SU-DHL-6 (cell line): ENCODE measurements at regions not wholly inside any gene's neighbourhood (a gene's known extent, or its start where the extent isn't known, plus 50 kb on each side); places are given as distances from the start of the nearest gene placed in this dataset.

Experiments used
- H2AFZ ChIP-seq: fragments of 200-600 bp; sonication (generic); 2 replicates; pipeline ENCODE4 v1.6.1; 2014; ENCODE audit warnings: low read depth, mild to moderate bottlenecking, moderate library complexity, mixed read lengths, antibody characterized with exemption, low read length; ENCODE audit not compliant: severe bottlenecking
- H3F3A ChIP-seq: fragments of 200-600 bp; shearing (Covaris generic); 2 replicates; pipeline ENCODE4 v1.6.0; 2016; ENCODE audit warnings: antibody characterized with exemption, mild to moderate bottlenecking; ENCODE audit not compliant: insufficient read depth
- H3K27ac ChIP-seq: fragments of 200-600 bp; sonication (generic); 2 replicates; pipeline ENCODE4 v1.5.1; 2016; ENCODE audit warnings: low read depth, mild to moderate bottlenecking, low read length, moderate library complexity, mixed read lengths
- H3K27me3 ChIP-seq: fragments of 200-600 bp; sonication (generic), shearing (Covaris generic); 2 replicates; pipeline ENCODE4 v1.6.0; 2014; ENCODE audit warnings: mild to moderate bottlenecking, low read length
- H3K36me3 ChIP-seq: fragments of 200-600 bp; sonication (generic); 2 replicates; pipeline ENCODE4 v1.6.1; 2014; ENCODE audit warnings: mild to moderate bottlenecking, low read length, mixed read lengths
- H3K4me2 ChIP-seq: fragments of 300-600, 200-600 bp; shearing (Covaris generic), sonication (generic); 2 replicates; pipeline ENCODE4 v1.6.0; 2014; ENCODE audit warnings: low read length, low read depth, mild to moderate bottlenecking; ENCODE audit not compliant: poor library complexity, severe bottlenecking
- H3K4me3 ChIP-seq: fragments of 200-600 bp; sonication (generic); 2 replicates; pipeline ENCODE4 v1.5.1; 2014; ENCODE audit warnings: antibody characterized with exemption, low read length, mild to moderate bottlenecking, mixed read lengths; ENCODE audit not compliant: insufficient read depth, poor library complexity, severe bottlenecking
- H3K79me2 ChIP-seq: fragments of 200-600 bp; sonication (generic); 2 replicates; pipeline ENCODE4 v1.6.1; 2014; ENCODE audit warnings: mild to moderate bottlenecking, low read length, moderate library complexity; ENCODE audit not compliant: insufficient read depth
- H3K9ac ChIP-seq: fragments of 200-600 bp; sonication (generic); 2 replicates; pipeline ENCODE4 v1.7.0; 2014; ENCODE audit warnings: mild to moderate bottlenecking, low read length
- H3K9me2 ChIP-seq: fragments of 200-600 bp; sonication (generic); replicated peaks from 2 replicates; pipeline ENCODE4 v1.6.1; 2014; ENCODE audit warnings: low read length; ENCODE audit not compliant: insufficient read depth
- H3K9me3 ChIP-seq: fragments of 200-600 bp; sonication (generic); 2 replicates; pipeline ENCODE4 v1.6.1; 2014; ENCODE audit warnings: low read length, mixed read lengths; ENCODE audit not compliant: insufficient read depth
- H4K20me1 ChIP-seq: fragments of 200-600 bp; sonication (generic); 2 replicates; pipeline ENCODE4 v1.6.1; 2014; ENCODE audit warnings: low read depth, mild to moderate bottlenecking, antibody characterized with exemption, low read length, moderate library complexity, mixed read lengths
- CTCF ChIP-seq: fragments of 200-600 bp; sonication (generic); IDR thresholded peaks from one replicate; pipeline ENCODE4 v1.5.1; 2017; ENCODE audit warnings: antibody characterized with exemption, mild to moderate bottlenecking, low read length, moderate library complexity; ENCODE audit not compliant: insufficient read depth, poor library complexity, severe bottlenecking
- EZH2phosphoT487 ChIP-seq: fragments of 200-600 bp; sonication (generic), shearing (Covaris generic); conservative IDR thresholded peaks from 2 replicates; pipeline ENCODE4 v1.6.1; 2018; ENCODE audit warnings: mild to moderate bottlenecking, antibody characterized with exemption, low read length, moderate library complexity, mixed read lengths

GRCh38 chr18:28504066-28504465, 327.1 kb upstream of the CDH2 start:
- Histone ChIP-seq H3K9ac (no peak overlapping the region), H3K4me3 (no peak overlapping the region), H3F3A (no peaks in the 10 kb centered on the region), H3K4me2 (no peak overlapping the region), H3K27me3 (no peaks in the 10 kb centered on the region), H3K27ac (no peak overlapping the region), H3K9me3 (no peaks in the 10 kb centered on the region), H2AFZ (no peak overlapping the region), H3K9me2 (no peaks in the 10 kb centered on the region), H4K20me1 (no peaks in the 10 kb centered on the region), H3K36me3 (no peaks in the 10 kb centered on the region), H3K79me2 (no peaks in the 10 kb centered on the region)
- TF ChIP-seq CTCF (no peak), EZH2phosphoT487 (no peak)

GRCh38 chr18:28494151-28494550, 317.2 kb upstream of the CDH2 start:
- H3K27ac ChIP-seq = no peak overlapping the region
- H3K4me3 ChIP-seq = no peak overlapping the region
- H3K79me2 ChIP-seq = no peaks in the 10 kb centered on the region
- peaks cover 7% of the 10 kb centered on the region; the same call in 1 of the 2 replicates for H3K9me2 ChIP-seq
- H2AFZ ChIP-seq = no peak overlapping the region
- no peaks in the 10 kb centered on the region for H3K27me3 ChIP-seq
- H3K36me3 ChIP-seq = no peaks in the 10 kb centered on the region
- H4K20me1 ChIP-seq = no peaks in the 10 kb centered on the region
- no peaks in the 10 kb centered on the region for H3K9me3 ChIP-seq
- H3F3A ChIP-seq = no peaks in the 10 kb centered on the region
- no peak overlapping the region for H3K4me2 ChIP-seq
- no peak overlapping the region for H3K9ac ChIP-seq
- no peak for TF ChIP-seq EZH2phosphoT487

GRCh38 chr18:28485918-28486317, 309.0 kb upstream of the CDH2 start:
- H3K9me2 ChIP-seq = 0 out of 2 replicates have a peak, but pooled peaks cover 3% of the 10 kb centered on the region
- H3K27me3 ChIP-seq = no peaks in the 10 kb centered on the region
- no peaks in the 10 kb centered on the region for H3F3A ChIP-seq
- H4K20me1 ChIP-seq = no peaks in the 10 kb centered on the region
- no peak overlapping the region for H3K4me2 ChIP-seq
- H3K36me3 ChIP-seq = no peaks in the 10 kb centered on the region
- H3K79me2 ChIP-seq = no peaks in the 10 kb centered on the region
- H3K4me3 ChIP-seq = no peak overlapping the region
- no peak overlapping the region for H3K9ac ChIP-seq
- TF ChIP-seq CTCF (no peak), EZH2phosphoT487 (no peak)
- no peak overlapping the region for H3K27ac ChIP-seq
- no peak overlapping the region for H2AFZ ChIP-seq
- peaks cover 9% of the 10 kb centered on the region; the same call in 1 of the 2 replicates for H3K9me3 ChIP-seq

GRCh38 chr18:28485210-28485801, 308.4 kb upstream of the CDH2 start:
- H3K27ac ChIP-seq = no peak overlapping the region
- TF ChIP-seq EZH2phosphoT487 = no peak
- no peak for TF ChIP-seq CTCF
- H3K79me2 ChIP-seq = no peaks in the 10 kb centered on the region
- no peaks in the 10 kb centered on the region for H3K36me3 ChIP-seq
- H3K4me2 ChIP-seq = no peak overlapping the region
- H3K27me3 ChIP-seq = no peaks in the 10 kb centered on the region
- 0 out of 2 replicates have a peak, but pooled peaks cover 3% of the 10 kb centered on the region for H3K9me2 ChIP-seq
- H3K9ac ChIP-seq = no peak overlapping the region
- H3K9me3 ChIP-seq = peaks cover 9% of the 10 kb centered on the region; the same call in 1 of the 2 replicates
- no peaks in the 10 kb centered on the region for H3F3A ChIP-seq
- no peak overlapping the region for H3K4me3 ChIP-seq
- no peak overlapping the region for H2AFZ ChIP-seq
- no peaks in the 10 kb centered on the region for H4K20me1 ChIP-seq
